Activated CD4-positive, alpha-beta T cell treated with anti-CD3 and anti-CD28 coated beads for 24 hours (primary cell): ENCODE measurements at regions not wholly inside any gene's neighbourhood (a gene's known extent, or its start where the extent isn't known, plus 50 kb on each side); places are given as distances from the start of the nearest gene placed in this dataset.

Source experiments
- DNase-seq, 2 donors: peaks; one replicate each; pipeline ENCODE4 v3.0.0-alpha.2; 2020; ENCODE audit warnings: low read depth in 2 of 2

DNA sequence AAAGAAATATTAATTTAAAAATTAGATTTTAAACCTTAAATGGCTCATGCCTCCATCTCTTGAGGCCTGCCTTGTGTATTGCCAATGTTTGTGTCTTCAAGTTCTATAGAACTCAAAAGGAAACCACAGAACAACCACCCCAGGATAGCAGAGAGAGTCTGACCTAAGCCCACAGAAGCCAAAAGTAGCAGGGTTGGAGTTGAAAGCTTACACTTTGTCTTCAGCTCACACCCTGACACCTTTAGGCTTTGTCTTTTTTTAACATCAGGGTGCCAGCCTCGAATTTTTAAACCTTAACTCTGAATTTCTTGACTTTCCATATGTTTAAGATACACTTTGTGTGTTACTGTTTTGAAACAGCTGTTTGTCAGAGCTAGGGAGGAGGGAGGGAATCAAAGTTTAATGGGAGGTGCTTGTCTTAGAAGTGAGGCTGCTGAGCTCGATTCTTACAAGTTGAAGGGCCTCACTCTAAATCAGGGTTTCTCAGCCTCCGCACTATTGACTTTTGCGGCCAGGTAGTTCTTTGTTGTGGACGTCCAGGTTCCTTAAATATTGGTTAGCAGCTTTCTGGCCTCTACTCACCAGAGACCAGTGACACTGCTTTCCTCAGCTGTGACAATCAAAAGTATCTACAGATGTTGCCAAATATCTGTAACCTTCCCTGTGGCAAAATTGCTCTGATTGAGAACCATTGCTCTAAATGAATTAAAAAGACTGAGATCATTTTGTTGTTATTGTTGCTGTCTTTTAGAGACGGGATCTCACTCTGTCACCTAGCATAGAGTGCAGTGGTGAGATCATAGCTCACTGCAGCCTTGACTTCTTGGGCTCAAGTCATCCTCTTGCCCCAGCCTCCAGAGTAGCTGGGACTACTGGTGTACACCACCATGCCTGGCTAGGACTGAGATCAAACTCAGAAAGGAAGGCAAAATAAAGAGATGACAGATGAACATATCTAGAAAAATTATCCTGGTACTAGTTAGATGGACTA lies 139.2 kb upstream of the EOMES start:
- DNase-seq, result no peak

- no peak for DNase-seq
These were observed 143.6 kb upstream of the EOMES start for GRCh38 chr3:27865731-27866130.

DNA sequence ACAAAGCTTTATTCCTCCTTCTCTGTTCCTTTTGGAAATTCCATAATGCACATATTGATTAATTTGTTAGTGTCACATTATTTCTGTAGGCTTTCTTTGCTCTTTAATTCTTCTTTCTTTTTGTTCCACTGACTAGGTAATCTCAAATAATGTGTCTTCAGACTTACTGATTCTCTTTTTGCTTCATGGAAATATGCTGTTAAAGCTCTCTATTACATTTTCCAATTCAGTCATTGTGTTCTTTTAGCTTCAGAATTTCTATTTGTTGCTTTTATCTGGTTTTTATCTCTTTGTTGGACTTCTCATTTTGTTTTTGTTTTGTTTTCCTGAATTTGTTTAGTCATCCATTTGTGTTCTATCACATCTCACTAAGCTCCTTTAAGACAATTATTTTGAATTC lies 147.0 kb upstream of the EOMES start:
- no peak for DNase-seq

DNA sequence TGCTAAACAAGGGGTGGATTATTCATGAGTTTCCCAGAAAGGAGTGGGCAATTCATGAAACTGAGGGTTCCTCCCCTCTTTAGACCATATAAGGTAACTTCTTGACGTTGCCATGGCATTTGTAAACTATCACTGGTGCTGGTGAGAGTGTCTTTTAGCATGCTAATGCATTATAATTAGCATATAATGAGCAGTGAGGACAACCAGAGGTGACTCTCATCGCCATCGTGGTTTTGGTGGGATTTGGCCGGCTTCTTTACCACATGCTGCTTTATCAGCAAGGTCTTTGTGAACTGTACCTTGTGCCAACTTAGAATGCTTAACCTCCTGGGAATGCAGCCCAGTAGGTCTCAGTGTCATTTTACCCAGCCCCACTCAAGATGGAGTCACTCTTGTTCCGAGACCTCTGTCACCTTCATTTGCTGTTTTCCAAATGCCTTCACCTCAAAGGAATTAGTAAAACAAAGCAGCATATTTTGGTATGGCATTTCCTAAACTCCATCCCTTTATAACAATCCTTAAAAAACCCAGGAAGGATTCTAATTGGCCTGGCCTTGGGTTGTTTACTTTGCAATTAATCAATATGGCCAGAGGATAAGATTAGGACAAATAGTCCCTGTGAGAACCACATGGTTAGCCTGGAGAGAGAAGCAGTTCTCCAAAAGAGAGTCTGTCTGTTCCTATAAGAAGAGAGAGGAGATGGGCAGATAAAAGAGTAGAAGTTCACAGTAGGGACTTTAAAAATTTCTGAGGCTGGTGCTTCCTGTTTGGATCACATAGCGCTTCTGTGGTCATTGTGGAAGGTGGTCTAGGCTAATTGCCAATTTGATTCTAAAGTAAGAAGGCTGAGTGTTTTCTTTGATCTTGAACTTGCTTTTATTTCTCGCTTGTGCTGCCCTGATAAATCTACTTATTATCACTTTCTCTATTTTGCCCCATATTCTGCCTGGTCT lies 155.2 kb upstream of the EOMES start:
- DNase-seq, result no peak

DNA sequence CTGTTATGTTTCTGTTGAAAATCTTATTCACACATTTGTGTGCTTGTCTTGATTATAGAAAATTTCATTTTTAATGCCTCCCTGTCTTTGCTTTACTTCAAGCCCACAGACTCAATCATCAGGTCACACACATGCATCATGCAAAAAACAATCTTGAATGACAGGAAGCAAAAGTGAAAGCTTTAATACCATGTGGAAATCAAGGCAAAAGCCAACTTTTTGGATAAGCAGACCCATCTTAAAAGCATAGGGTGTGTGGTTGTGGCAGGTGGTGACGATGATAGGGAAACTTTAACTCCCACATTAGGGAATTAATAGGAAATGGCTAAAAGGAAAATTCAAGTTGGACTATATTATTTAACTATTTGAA lies 155.9 kb upstream of the EOMES start:
- DNase-seq, result no peak

DNA sequence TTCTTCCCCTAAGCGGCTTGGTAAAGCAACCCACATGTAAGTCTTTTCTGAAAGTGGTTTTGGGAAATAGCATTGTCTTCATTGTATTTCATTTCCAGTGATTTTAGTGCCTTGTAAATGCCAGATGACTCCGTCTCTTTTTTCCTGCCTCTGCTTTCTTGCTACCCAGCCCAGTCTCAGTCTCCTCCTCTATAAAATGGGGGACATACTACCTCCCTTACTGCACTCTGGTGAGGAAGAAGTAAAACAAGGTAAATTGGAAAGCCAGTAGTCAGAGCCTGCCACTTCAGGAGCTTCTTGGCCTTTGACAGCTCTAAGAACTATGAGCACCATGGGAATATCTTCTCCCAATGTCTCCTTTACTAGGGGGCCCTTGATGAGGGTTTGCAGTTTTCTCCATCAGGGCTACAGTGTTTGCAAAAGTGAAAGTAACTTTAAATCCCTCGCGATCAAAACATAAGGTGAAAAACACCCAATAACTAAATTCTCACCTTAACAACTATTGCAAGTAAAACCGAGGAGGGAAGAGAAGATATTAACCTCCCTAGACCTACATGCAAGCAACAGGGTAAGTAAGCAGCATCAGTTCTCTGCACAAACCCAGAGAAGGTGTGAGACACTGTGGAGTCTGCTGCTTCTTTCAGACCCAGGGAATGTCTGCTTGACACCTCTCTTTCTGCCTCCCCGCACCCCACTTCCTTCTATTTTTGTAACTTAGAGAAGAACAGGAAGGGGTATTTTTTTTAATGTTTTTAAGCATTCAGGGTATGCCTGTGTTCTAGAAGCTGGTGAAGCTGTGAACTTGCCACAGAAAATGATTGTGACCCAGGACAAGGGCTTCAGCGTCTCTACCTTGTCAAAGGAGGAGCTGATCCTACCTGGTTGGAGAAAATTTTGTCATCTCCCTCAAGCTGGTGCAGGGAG lies 159.1 kb upstream of the EOMES start:
- no peak for DNase-seq

DNA sequence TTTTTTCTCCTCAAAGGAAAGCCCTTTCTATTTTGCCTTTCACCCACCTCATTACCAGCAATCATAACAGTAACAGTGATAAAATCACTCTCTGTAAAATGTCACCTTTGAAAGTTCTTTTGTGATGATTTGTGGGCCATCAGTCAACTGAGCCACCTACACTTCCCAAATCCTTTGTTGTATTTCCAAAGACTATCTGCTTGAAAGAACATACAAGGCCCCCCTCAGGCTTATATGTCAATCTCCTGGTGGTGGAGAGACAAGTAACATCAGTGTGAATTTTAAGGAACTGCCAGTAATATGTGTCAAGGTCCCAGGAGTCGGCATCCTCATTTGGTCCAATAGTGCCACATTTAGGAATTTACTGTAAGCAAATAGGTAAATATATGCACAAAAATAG lies 161.1 kb upstream of the EOMES start:
- no peak for DNase-seq

DNA sequence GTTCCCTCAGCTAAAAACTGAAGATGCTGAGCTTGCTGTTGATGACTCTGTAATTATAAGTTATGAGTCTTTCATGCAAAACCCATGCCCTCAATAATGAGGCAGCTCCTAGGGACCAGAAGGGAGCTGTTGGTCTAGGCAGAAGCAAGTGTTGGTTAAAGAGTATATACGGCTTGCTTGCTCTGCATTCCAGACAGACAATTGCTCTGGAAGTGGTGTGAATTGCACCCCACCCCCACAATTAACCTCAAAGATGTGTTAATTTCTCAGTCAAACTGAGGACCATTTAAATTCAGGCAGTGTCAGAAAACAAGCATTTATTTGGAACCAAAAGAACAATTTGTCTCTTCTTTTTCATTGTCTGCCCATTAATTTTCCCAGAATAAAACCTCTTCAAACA lies 163.5 kb upstream of the EOMES start:
- no peak for DNase-seq

- DNase-seq, result no peak
These were observed 166.4 kb upstream of the EOMES start for GRCh38 chr3:27888562-27888961.

DNA sequence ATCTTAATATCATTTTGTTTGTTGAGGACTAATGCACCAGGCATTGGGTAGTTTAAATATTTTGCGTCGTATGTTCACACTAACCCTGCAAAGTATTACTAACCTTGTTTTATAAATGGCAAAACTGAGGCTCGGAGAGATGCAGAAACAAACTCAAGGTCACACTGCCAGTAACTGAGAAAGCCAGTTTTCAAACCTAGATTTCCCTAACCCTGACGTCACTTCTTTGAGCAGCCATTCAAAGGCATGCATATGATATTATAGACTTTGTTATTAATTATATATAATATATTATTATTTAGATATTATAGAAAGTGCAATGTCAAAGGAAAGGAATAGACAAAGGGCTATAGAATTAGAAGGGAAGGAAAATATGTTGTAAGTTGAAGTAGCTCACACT lies 167.6 kb upstream of the EOMES start:
- no peak for DNase-seq

DNA sequence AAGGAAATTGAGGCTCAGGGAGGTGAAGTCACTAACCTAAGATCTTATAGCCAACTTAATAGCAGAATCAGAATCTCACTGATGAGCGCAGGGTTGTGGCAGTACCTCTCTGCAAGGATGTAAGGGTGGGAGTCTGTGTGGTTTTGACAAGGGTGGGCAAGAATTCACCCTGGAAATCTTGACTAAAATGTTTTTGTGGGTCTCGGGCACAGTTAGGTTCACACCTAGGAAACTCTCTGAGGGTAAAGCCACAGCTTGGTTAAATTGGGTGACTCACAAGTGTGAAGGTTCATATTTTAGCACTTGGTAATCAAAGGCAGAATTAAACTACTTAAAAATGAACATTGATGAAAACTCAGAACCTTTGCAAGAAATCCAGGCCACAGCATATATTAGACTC lies 178.2 kb upstream of the EOMES start:
- no peak for DNase-seq

- no peak for DNase-seq
These were observed 181.3 kb upstream of the EOMES start for GRCh38 chr3:27903446-27903845.

DNA sequence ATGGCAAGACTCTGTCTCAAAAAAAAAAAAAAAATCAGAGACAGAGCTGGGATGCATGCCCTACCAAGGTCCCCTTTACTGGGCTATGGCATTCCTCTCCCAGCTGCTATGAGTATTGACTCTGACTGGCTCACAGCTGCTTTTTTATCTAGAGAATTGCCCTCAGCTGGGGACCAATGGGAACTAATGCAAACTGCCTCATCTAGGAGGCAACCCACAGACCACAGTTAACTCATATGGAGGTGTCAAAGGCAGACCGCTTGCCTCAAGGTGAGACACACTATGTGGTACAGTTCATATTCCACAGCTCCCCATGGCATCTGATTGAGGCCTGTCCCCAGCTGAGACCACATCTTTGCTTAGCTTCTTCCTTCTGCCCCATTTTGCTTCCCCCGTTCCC lies 183.5 kb upstream of the EOMES start:
- no peak for DNase-seq

- DNase-seq, result no peak
These were observed 185.0 kb upstream of the EOMES start for GRCh38 chr3:27907148-27907547.

- no peak for DNase-seq
These were observed 185.8 kb upstream of the EOMES start for GRCh38 chr3:27907929-27908328.

DNA sequence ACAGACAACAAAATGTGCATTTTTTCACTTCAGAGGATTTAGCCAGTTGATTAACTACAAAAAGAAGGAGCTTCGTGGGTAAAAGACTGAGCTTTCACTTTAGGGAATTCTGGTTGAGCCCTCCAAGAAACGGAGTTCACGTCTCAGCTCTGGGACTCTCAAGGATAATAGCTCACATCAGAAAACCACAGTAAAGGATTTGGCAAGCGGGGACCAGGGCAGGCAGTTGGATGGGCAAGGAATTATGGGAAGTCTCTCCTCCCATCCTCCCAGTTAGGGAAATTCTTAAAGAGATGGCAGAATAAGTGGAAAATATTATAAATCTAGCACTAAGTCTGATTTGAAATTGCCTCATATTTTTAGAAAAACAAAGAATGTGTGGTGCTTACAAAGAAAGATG lies 188.3 kb upstream of the EOMES start:
- no peak for DNase-seq

- DNase-seq, result no peak
These were observed 192.1 kb upstream of the EOMES start for GRCh38 chr3:27914199-27914598.

DNA sequence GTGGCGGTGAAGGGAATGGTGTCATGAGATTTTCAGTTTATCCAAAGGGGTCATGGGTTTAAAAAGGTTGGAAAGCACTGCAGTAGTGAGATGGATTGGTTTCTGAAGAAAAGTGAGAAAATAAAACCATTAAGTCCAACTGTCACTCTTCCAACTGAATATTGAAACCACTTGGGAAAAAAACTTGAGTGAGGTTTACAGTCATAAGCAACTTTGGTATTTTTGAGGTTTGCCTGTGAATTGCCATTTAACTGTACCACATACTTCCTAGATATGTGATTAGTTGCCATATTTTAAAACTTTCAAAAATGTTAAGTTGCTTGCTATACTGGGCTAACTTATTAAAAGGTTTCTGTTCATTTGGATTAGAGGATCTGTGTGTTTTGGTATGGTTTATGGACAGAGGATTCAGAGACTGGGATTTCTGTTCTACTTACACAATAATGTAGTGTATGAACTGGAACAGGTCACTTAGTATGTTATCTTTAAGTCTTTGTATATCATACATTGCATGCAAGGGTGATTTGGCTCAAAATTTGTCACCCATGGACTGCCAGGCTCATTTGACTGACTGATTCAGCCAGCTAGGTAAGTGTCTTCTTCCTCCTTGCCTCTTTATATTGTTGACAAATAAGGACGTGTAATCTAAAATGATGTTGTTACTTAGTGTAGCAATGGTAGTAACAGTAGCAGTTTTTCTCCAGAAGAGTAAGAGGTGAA lies 201.4 kb upstream of the EOMES start:
- DNase-seq, result no peak

DNA sequence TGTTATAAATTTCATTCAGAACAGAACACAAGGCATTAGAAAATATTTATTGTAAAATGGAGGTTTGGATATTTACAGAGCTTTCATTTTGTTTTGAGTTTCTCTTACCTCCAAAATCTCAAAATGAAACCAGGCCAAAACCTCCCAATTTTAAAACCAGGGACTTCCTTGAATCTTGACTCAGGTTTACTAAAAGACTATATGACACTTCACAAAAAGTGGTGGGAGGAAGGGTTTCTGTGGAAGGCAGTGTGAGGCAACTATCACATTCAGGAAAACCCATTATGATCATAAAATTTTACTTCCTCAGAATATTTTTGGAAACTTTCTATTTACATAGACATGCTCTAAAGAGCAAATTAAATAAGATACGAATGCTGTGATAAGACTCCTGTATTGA lies 205.8 kb upstream of the EOMES start:
- DNase-seq, result no peak

GRCh38 chr3:27930052-27930602 lies 208.0 kb upstream of the EOMES start:
- no peak for DNase-seq

- no peak for DNase-seq
These were observed 213.4 kb upstream of the EOMES start for GRCh38 chr3:27935492-27935891.
